Common myeloid progenitor, CD34-positive (primary cell): ENCODE measurements at regions not wholly inside any gene's neighbourhood (a gene's known extent, or its start where the extent isn't known, plus 50 kb on each side); places are given as distances from the start of the nearest gene placed in this dataset.

ENCODE experiments used
- CTCF ChIA-PET: fragments of 350-600 bp; sonication (Branson Sonifier 250); formaldehyde crosslinking; loops from one replicate; lab custom pipeline; 2021; ENCODE audit warnings: antibody characterized with exemption; lab: Charles Lee
- POLR2A ChIA-PET: fragments of 350-600 bp; sonication (Branson Sonifier 250); formaldehyde crosslinking; loops from one replicate; lab custom pipeline; 2021; ENCODE audit warnings: antibody characterized with exemption; lab: Charles Lee
- DNase-seq, 3 donors: peaks; one replicate each; pipeline versions ENCODE4 v3.0.0 to v3.0.0-alpha.2; 2013
- H3K27ac ChIP-seq, 2 experiments: 1 replicate in 1 of 2; 2 replicates in 1 of 2; pipeline ENCODE4 v1.7.0; 2013; ENCODE audit warnings: inconsistent platforms in 2 of 2, low read length in 2 of 2, mild to moderate bottlenecking in 2 of 2, low read depth in 1 of 2, moderate library complexity in 1 of 2; ENCODE audit not compliant: severe bottlenecking in 2 of 2, insufficient read depth in 1 of 2, poor library complexity in 1 of 2
- H3K27me3 ChIP-seq, 5 experiments: replicated peaks in 2 of 5; 1 replicate in 3 of 5; 2 replicates in 2 of 5; pipeline versions ENCODE4 v1.6.1 to v1.7.0; 2013; ENCODE audit warnings: low read length in 4 of 5, mild to moderate bottlenecking in 2 of 5, moderate library complexity in 2 of 5, inconsistent platforms in 1 of 5; ENCODE audit not compliant: insufficient read depth in 5 of 5, control insufficient read depth in 4 of 5
- H3K36me3 ChIP-seq, 4 experiments: 1 replicate in 2 of 4; 2 replicates in 2 of 4; pipeline versions ENCODE4 v1.6.1 to v1.7.0; 2013; ENCODE audit warnings: low read length in 3 of 4, control low read depth in 1 of 4, mild to moderate bottlenecking in 1 of 4; ENCODE audit not compliant: control insufficient read depth in 4 of 4, insufficient read depth in 4 of 4
- H3K4me1 ChIP-seq, 4 experiments: 1 replicate in 3 of 4; 2 replicates in 1 of 4; pipeline versions ENCODE4 v1.6.1 to v1.7.1; 2013; ENCODE audit warnings: low read length in 3 of 4, mild to moderate bottlenecking in 3 of 4, control low read depth in 1 of 4, inconsistent platforms in 1 of 4, moderate library complexity in 1 of 4; ENCODE audit not compliant: control insufficient read depth in 4 of 4, insufficient read depth in 4 of 4; ENCODE audit errors: control extremely low read depth in 1 of 4
- H3K4me3 ChIP-seq, 7 experiments: 1 replicate in 4 of 7; 2 replicates in 3 of 7; pipeline versions ENCODE4 v1.5.1 to v1.7.0; 2013; ENCODE audit warnings: mild to moderate bottlenecking in 7 of 7, low read length in 6 of 7, moderate library complexity in 6 of 7, inconsistent platforms in 2 of 7, low read depth in 2 of 7, control low read depth in 1 of 7; ENCODE audit not compliant: insufficient read depth in 4 of 7, control insufficient read depth in 1 of 7; ENCODE audit errors: extremely low read depth in 1 of 7
- H3K9me3 ChIP-seq, 5 experiments: 1 replicate in 4 of 5; 2 replicates in 1 of 5; pipeline versions ENCODE4 v1.6.1 to v1.7.1; 2013; ENCODE audit warnings: low read length in 4 of 5, mild to moderate bottlenecking in 2 of 5, inconsistent platforms in 1 of 5, low read depth in 1 of 5, moderate library complexity in 1 of 5; ENCODE audit not compliant: control insufficient read depth in 4 of 5, insufficient read depth in 2 of 5; ENCODE audit errors: control extremely low read depth in 1 of 5
- WGBS: methylation state at CpG from one replicate; pipeline ENCODE4 v1.1.5; 2013; ENCODE audit not compliant: insufficient coverage; 5-methylcytosine and 5-hydroxymethylcytosine counted together

GRCh38 chr11:116375221-116375620 lies 397.6 kb downstream of the BUD13 start:
- Histone ChIP-seq H3K27me3 (peaks cover 0 to 14% (median 1%) of the 10 kb centered on the region in 5 experiments), H3K9me3 (no peaks in the 10 kb centered on the region), H3K4me3 (no peak overlapping the region), H3K4me1 (no peaks in the 10 kb centered on the region), H3K36me3 (no peaks in the 10 kb centered on the region), H3K27ac (no peak overlapping the region)
- WGBS, result no CpG with 5 or more reads among the region's 1 CpG
- ChIA-PET CTCF (no interaction called here), POLR2A (no interaction called here)
- DNase-seq, result no peak

- POLR2A ChIA-PET, result interaction anchor here (0.6 kb wide), 1 partner anchor 53 kb away, joined by 3 read pairs; no protein-coding TSS in a partner anchor
- DNase-seq, result no peak
- Histone ChIP-seq H3K27me3 (peaks cover 0 to 18% (median 1%) of the 10 kb centered on the region in 5 experiments), H3K4me3 (no peak overlapping the region), H3K36me3 (no peaks in the 10 kb centered on the region), H3K9me3 (no peaks in the 10 kb centered on the region), H3K27ac (no peak overlapping the region), H3K4me1 (no peaks in the 10 kb centered on the region)
- 100% methylated on average over 1 of the region's 1 CpG for WGBS
- CTCF ChIA-PET, result no interaction called here
Observed at GRCh38 chr11:116374085-116374484, 398.7 kb downstream of the BUD13 start.

- Histone ChIP-seq H3K4me3 (no peak overlapping the region), H3K4me1 (no peaks in the 10 kb centered on the region), H3K27ac (no peak overlapping the region), H3K27me3 (peaks cover 0 to 18% (median 3%) of the 10 kb centered on the region in 5 experiments), H3K36me3 (no peaks in the 10 kb centered on the region), H3K9me3 (no peaks in the 10 kb centered on the region)
- 93% methylated on average over 9 of the region's 10 CpGs for WGBS
- ChIA-PET CTCF (interaction anchor here (0.6 to 1.8 kb wide), 2 partner anchors 7 to 11 kb away, joined by 4 to 5 read pairs; no protein-coding TSS in a partner anchor), POLR2A (no interaction called here)
- DNase-seq, result no peak
Observed at GRCh38 chr11:116373104-116373944, 399.5 kb downstream of the BUD13 start.

DNA sequence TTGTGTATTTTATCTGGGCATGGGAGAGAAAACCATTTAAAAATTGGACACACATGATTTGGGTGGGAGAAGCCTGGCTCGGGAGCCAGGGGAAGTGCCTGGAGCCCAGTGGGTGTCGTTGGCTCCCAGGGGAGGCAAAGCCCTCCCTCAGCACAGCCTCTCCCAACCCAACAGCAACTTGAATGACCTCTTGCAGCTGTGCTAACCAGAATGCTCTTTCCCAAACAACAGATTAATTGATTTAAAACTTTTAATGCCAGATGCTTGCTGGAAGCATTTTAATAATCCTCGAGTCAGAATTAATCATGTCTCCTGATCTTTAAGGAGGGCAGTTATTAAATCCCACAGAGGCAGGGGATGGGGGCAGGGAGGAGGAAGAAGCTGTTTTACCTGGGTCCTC lies 401.6 kb downstream of the BUD13 start:
- POLR2A ChIA-PET, result no interaction called here

GRCh38 chr11:116368784-116369183 lies 404.0 kb downstream of the BUD13 start:
- peaks cover 0 to 21% (median 3%) of the 10 kb centered on the region in 5 experiments for H3K27me3 ChIP-seq
- POLR2A ChIA-PET, result no interaction called here
- H3K9me3 ChIP-seq, result no peaks in the 10 kb centered on the region
- 82% methylated on average over 5 of the region's 5 CpGs for WGBS
- no peaks in the 10 kb centered on the region for H3K4me1 ChIP-seq
- no peak for DNase-seq
- CTCF ChIA-PET, result no interaction called here
- no peaks in the 10 kb centered on the region for H3K36me3 ChIP-seq
- no peak overlapping the region for H3K4me3 ChIP-seq
- H3K27ac ChIP-seq, result no peak overlapping the region

More for the DNA sequence above, 401.6 kb downstream of the BUD13 start:
- CTCF ChIA-PET, result no interaction called here
- Histone ChIP-seq H3K4me3 (no peak overlapping the region), H3K4me1 (no peaks in the 10 kb centered on the region), H3K36me3 (no peaks in the 10 kb centered on the region), H3K27ac (no peak overlapping the region), H3K9me3 (no peaks in the 10 kb centered on the region), H3K27me3 (peaks cover 0 to 21% (median 3%) of the 10 kb centered on the region in 5 experiments)
- DNase-seq, result no peak
- 100% methylated on average over 2 of the region's 3 CpGs for WGBS

GRCh38 chr11:116366980-116367645 lies 405.7 kb downstream of the BUD13 start:
- H3K4me3 ChIP-seq, result no peak overlapping the region
- WGBS, result 49% methylated on average over 3 of the region's 4 CpGs
- no peaks in the 10 kb centered on the region for H3K4me1 ChIP-seq
- no peak for DNase-seq
- CTCF ChIA-PET, result no interaction called here
- H3K27me3 ChIP-seq, result peaks cover 0 to 21% (median 3%) of the 10 kb centered on the region in 5 experiments
- H3K36me3 ChIP-seq, result no peaks in the 10 kb centered on the region
- no peak overlapping the region for H3K27ac ChIP-seq
- POLR2A ChIA-PET, result no interaction called here
- no peaks in the 10 kb centered on the region for H3K9me3 ChIP-seq

GRCh38 chr11:116366451-116366850 lies 406.3 kb downstream of the BUD13 start:
- no peak for DNase-seq
- Histone ChIP-seq H3K4me1 (no peaks in the 10 kb centered on the region), H3K36me3 (no peaks in the 10 kb centered on the region), H3K9me3 (no peaks in the 10 kb centered on the region), H3K27ac (no peak overlapping the region), H3K4me3 (no peak overlapping the region), H3K27me3 (peaks cover 0 to 19% (median 3%) of the 10 kb centered on the region in 5 experiments)
- 100% methylated on average over 1 of the region's 1 CpG for WGBS
- POLR2A ChIA-PET, result no interaction called here
- CTCF ChIA-PET, result no interaction called here
